Endothelial cell of umbilical vein (primary cell): ENCODE measurements at regions not wholly inside any gene's neighbourhood (a gene's known extent, or its start where the extent isn't known, plus 50 kb on each side); places are given as distances from the start of the nearest gene placed in this dataset.

ENCODE experiments used
- CTCF ChIP-seq, 2 donors: IDR thresholded peaks; 1 replicate in 1 of 2; 2 replicates in 1 of 2; pipeline ENCODE4 v1.5.1; 2011; ENCODE audit warnings: low read length in 2 of 2, mild to moderate bottlenecking in 2 of 2, moderate library complexity in 2 of 2, control low read depth in 1 of 2, inconsistent platforms in 1 of 2, low read depth in 1 of 2; ENCODE audit not compliant: insufficient read depth in 1 of 2; ENCODE audit errors: extremely low read depth in 1 of 2
- EZH2 ChIP-seq: IDR thresholded peaks from 2 replicates; pipeline ENCODE4 v1.6.1; 2012; ENCODE audit warnings: borderline replicate concordance, low read depth, mild to moderate bottlenecking, moderate library complexity, low read length, inconsistent platforms; ENCODE audit not compliant: severe bottlenecking
- FOS ChIP-seq: IDR thresholded peaks from 2 replicates; pipeline ENCODE4 v1.6.1; 2011; ENCODE audit warnings: mild to moderate bottlenecking, low read length, moderate library complexity, borderline replicate concordance; ENCODE audit not compliant: insufficient read depth
- GATA2 ChIP-seq: IDR thresholded peaks from 2 replicates; pipeline ENCODE4 v1.7.0; 2011; ENCODE audit warnings: low read depth, mild to moderate bottlenecking, moderate library complexity, mixed read lengths, low read length; ENCODE audit not compliant: insufficient read length, insufficient read depth
- JUN ChIP-seq: IDR thresholded peaks from 2 replicates; pipeline ENCODE4 v1.6.1; 2011; ENCODE audit warnings: borderline replicate concordance, low read depth; ENCODE audit not compliant: insufficient read length, insufficient read depth
- MAX ChIP-seq: IDR thresholded peaks from 2 replicates; pipeline ENCODE4 v1.6.1; 2011; ENCODE audit not compliant: insufficient read depth, insufficient read length
- MYC ChIP-seq: IDR thresholded peaks from one replicate; pipeline ENCODE4 v1.6.1; 2011; ENCODE audit warnings: mild to moderate bottlenecking, low read depth, low read length
- POLR2A ChIP-seq: IDR thresholded peaks from 2 replicates; pipeline ENCODE4 v1.6.1; 2012; ENCODE audit warnings: low read depth, mild to moderate bottlenecking, control low read depth, low read length
- POLR2AphosphoS5 ChIP-seq: IDR thresholded peaks from 2 replicates; pipeline ENCODE4 v1.6.1; 2012; ENCODE audit warnings: low read depth, mild to moderate bottlenecking, control low read depth, low read length, moderate library complexity; ENCODE audit not compliant: insufficient read depth

- TF ChIP-seq CTCF (IDR thresholded peaks at IDR 0.05; ENCODE audit: extremely low read depth in 1 of 2, insufficient read depth in 1 of 2, low read depth in 1 of 2, low read length in 2 of 2) (no peak), POLR2AphosphoS5 (no peak), MAX (no peak), POLR2A (no peak), EZH2 (no peak), MYC (no peak), FOS (no peak), JUN (no peak), GATA2 (no peak)
Measured at GRCh38 chrX:99703473-99703872, 706.6 kb downstream of the PCDH19 start.
